ELF-1 (cell line): ENCODE measurements at regions not wholly inside any gene's neighbourhood (a gene's known extent, or its start where the extent isn't known, plus 50 kb on each side); places are given as distances from the start of the nearest gene placed in this dataset.
A peak's percentile ranks its signal among the peaks of the same experiment; 100 is the strongest.

Source experiments
- DNase-seq: peaks from one replicate; pipeline ENCODE4 v3.0.0-alpha.2; 2016; ENCODE audit warnings: low read depth, low spot score

DNA sequence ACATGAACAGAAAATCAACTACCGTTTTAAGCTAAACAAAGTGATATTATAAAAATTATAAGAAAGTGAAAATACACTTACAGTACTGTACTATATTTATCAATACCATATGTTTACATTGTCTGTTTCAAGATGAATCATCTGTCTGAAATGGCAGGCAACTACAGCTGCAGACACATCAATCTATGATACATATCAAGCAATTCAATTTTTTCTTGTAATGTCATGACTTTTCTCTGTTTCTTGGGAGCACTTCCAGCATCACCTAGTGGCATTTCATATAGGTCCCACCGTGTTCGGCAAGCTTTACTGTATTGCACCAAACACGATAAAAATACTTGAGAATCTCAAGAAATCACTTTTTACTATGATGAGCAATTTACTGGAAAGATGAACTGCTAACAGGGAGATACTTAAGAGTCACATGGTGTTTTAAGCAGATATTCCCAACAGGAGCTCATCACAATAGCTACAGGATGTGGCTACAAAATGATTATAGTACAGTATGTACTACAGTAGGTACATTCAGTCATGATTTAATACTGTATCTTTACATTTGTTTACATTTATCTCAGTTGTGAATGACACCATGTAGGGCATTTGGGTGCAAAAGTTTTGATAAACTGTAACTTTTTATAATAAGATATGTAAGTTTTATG is 207.4 kb downstream of the ADAM29 start:
- DNase-seq, result no peak

DNA sequence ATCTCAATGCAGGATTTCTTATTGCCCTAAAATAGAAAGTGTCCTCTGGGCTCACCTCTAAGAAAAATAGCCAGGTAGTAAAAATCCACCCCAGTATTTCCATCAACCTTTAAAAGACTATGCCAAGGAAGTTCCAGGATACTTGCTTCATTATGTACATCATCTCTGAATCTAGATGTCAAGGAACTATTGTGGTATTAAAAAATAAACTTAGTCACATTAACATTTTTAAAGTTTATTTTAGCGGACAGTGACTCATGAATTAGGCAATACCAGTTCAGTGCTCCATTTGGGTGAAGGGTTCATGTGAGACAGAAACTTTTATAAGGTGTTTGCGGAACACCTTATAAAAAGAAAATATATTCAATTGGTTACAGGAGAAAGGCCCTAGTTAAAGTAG is 209.2 kb downstream of the ADAM29 start:
- no peak for DNase-seq

DNA sequence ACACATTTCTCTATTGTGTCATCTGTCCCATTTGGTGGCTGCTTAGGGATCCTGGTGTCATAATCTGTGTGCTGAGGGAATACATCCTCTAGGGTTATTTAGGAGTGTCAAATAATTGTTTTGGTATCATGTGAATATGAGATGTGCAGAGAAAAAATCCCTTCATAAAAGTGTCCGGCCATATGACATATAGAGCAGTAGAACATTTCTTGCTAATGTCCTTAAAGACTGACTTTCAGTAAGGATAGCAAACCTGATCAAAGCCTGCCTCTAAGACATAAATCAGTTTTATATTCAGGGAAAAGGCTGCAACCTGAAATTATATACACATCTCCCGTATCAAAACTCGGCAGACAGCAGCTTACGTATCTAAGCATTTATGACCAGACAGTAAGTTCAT is 211.6 kb downstream of the ADAM29 start:
- no peak for DNase-seq

DNA sequence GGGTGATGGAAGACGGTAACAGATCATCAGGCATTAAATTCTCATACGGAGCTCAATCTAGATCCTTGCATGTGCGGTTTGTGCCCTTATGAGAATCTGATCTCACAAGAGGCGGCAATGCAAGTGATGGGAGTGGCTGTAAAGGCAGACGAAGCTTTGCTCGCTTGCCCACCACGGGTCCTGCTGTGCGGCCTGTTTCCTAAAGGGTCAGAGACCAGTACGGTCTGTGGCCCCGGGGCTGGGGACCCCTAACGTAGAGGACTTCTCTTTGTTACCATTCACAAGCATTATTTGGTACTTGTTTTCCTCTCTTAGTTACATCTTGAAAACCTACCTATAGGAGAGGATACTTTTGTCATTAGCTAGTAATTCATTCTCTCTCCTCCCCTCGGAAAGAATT is 221.0 kb downstream of the ADAM29 start:
- DNase-seq, result no peak

DNA sequence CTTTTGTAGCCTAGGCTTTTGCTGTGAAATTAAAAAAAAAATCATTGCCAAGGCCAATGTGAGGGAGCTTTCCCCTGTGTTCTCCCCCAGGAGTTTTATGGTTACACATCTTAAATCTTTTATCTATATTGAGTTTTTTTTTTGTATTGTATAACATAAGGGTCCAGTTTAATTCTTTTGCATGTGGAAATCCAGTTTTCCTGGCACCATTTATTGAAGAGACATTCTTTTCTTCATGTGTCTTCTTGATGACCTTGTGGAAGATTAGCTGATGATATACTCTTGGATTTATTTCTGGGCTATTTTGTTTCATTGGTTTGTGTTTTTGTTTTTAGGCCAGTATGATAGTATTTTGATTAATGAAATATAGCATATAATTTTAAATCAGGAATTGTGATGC is 225.0 kb downstream of the ADAM29 start:
- DNase-seq, result no peak

DNA sequence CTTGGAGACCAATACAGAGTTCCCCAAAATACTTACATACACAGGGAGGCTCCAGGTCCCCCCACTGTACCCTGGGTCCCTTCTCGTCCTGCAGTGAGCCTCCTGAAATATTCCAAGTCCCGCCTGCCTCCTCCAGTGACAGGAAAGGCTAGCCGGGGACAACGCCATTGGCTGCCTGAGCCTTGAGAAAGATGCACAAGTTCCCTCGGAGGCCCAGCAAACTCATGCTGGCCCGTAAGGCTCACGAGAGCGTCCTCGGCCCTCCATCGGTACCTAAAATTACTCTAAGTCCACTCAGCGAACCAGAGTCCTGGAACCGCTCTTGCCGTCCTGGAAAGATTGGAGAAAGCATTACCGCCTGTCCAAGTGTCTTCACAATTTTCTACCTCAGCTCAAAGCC is 228.6 kb downstream of the ADAM29 start:
- DNase-seq, result no peak

DNA sequence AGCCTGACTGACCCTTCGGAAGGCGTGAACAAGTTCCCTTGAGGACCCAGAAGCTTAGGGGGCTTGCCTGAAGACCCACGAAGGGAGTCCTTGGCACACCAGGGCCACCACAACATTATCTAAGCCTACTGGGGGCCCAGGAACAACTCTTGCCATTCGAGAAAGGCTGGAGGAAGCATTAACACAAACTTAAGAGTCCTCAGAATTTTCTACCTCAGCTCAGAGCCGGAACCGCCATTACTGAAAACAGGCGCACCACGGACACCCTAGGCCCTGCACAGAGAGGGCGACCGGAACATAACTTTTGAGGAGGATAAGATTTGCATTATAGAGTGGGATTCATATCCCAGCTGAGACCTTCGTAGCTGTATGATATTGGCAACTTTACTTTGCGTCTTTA is 229.1 kb downstream of the ADAM29 start:
- DNase-seq, result no peak

DNA sequence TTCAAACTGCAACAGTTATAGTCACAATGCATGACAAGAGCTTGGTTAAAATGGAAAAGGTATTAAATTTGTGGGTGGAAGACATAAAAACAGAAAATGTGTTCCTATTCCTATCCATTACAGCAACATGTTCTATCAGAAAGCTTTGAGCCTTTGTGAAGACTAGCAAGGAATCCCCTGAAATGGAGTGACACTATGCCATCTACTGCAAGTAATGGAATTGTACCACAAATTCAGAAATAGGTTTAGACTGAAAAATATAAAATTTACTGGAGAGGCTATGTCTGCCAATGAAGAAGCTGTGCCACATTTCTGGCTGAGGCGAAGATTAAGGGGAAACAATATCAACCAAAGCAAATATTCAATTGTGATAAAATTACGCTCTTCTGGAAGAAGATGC is 247.9 kb downstream of the ADAM29 start:
- DNase-seq, result no peak

DNA sequence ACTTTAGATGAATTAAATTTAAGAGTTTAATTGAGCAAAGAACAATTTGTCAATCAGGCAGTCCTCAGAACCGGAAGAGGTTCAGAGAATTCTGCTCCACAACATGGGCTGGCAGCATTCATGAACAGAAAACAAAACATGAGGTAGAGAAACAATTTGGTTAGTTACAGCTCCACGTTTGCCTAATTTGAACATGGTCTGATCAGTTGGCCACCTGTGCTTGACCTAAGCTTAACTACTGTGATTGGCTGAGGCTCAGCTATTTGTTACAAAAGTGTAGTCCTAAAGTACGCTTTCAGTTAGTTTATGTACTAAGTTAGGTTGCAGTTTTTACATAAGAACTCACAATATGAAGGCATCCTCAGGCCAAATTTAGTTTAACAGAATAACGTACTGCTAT is 258.6 kb downstream of the ADAM29 start:
- DNase-seq, result no peak

DNA sequence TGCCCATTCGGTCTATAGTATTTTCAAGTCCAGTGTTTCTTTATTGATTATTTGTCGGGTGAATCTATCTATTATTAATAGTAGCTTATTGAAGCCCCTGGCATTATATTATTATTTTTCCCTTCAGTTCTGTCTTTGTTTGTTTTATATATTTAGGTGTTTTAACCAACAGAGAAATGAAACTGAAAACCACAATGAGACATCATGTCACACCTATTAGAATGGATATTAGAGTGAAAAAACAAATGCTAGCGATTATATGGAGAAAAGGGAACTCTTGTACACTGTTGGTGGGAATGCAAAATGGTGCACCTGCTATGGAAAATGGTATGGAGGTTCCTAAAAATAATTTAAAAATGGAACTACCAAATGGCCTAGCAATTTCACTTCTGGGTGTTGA is 272.5 kb downstream of the ADAM29 start:
- DNase-seq, result no peak

DNA sequence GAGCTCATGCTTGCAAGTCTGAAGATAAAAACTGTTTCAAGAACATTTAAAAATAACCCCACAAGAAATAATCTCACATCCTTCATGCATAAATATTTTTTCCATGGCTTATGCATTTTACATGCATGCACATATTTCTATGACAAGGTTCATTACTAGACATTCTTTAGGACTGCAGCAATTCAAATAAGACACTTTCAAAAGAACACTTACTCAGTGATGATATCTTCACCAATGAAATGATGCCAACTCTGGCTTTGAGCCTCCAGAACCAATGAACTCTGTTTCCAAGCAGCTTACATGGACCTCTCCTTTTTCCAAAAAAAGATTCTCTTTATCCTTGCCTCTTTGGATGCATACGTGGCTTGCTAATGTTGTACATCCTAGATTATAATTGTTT is 279.9 kb downstream of the ADAM29 start:
- DNase-seq, result no peak

DNA sequence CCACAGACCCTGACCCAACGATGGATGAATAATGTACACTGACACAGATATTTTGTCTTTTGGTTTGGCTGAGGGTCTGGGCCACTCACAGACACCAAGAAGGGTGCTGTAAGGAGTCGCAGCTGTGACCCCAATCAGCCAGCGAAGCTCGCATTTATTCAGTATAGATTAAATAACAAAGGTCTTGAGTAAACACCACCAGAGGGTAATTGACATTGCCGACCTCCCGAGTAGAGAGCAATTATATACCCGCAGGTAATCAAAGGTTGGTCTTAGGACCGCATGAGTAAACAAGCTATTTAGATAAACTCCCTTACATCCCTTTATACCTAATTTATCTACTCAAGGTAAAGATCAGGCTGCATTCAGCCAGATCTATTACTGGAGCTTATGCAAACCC is 297.1 kb downstream of the ADAM29 start:
- DNase-seq, result no peak

DNA sequence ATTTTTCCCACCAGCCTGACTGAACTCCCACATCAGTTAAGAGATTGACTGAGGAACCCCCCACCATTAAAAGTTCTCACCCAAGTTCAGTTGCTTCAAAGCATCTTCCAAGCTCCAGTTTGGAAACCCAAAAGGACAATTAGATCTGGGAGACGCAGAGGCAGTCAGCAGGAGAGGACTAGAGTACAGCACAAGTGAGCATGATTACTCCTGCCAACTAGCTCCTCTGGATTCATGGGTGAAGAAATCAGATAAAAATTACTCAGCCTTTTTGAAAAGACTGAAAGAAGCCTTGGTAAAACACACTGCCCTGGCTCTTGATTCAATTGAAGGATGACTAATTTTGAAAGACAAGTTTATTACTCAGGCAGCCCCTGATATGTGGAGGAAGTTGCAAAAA is 297.5 kb downstream of the ADAM29 start:
- DNase-seq, result no peak

DNA sequence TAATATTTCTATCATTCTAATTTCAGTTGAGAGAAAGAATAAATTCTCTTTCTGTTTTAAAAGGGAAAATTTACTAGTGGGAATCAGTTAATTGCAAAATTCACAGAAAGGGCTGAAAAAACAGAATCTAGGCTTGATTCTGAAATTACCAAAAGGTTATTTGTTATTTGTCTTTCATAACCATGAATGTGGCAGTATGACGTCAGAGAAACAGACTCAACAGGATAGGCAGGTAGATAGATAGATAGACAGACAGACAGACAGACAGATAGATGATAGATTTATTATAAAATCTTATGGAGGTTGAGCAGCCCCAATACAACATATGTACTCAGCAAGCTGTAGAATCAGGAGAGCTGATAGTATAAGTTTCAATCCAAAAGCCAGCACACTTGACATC is 311.0 kb downstream of the ADAM29 start:
- no peak for DNase-seq

DNA sequence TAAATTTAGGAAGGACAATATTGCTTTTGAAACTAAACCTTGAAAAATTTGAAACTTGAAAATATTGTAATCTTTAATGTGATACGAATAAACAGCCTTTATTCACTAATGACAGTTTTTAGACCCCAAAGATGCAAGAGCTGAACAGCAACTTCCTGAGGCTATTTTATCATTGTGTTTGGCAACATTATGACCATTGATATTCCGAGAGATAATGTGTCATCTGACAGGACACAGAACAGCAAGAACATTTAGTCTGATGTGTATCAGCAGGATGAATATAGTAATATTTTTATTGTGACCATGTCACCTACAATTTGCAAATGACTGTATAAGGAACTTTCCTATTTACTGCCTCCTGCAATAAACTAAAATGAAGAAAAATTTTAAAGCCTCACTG is 316.0 kb downstream of the ADAM29 start:
- DNase-seq, result no peak

DNA sequence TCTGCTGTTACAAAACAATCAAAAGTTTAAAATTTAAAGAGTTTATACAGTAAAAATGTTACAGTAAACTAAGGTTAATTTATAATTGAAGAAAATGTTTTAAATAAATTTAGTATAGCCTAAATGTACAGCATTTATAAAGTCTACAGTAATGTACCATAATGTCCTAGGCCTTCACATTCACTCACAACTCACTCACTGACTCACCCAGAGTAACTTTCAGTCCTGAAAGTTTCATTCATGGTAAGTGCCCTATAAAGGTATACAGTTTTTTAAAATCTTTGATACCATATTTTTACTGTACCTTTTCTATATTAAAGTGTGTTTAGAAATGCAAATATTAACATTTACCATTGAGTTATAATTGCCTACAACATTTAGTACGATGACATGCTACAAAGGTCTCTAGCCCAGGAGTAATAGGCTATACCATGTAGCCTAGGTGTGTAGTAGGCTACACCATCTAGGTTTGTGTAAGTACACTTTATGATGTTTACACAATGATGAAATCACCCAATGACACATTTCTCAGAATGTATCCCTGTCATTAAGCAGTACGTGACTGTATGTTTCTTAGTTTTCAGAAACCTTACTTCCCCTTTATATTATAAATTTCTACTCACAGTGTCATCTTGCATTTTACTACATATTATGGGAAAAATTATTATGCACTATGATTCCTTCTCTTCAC is 320.8 kb downstream of the ADAM29 start:
- DNase-seq, result no peak

DNA sequence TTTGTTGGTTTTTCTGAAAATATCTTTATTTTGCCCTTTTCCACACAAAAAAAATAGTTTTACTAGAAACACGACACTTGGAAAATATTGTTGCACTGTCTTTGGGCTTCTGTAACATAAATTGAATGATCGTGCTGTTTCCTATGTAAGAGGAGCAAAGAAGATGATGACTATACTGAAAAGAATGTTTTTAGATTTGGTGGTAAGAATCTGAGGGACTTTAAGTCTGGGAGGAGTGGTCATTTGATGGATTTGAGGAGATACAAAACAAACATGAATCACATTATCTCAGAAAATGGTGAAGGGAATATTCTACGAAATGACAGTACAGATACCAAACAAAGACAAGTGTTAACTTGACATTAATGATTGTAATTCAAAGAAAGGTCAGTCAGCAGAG is 328.8 kb downstream of the ADAM29 start:
- no peak for DNase-seq

DNA sequence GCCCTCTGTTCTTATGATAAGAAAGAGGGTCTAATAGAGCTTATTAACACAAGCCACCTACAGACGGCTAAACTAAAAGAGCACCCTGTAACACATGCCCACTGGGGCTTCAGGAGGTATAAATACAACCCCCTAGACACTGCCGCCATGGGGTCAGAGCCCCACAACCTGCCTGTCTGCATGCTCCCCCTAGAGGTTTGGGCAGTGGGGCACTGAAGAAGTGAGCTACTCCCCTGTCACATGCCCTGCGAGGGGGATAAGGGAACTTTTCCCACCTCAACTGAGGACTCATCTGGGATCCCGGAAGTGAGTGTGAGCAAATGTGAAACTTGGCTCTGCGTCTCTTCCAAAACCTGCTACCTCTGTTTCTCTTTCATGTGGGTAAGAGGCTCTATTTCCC is 334.5 kb downstream of the ADAM29 start:
- no peak for DNase-seq

DNA sequence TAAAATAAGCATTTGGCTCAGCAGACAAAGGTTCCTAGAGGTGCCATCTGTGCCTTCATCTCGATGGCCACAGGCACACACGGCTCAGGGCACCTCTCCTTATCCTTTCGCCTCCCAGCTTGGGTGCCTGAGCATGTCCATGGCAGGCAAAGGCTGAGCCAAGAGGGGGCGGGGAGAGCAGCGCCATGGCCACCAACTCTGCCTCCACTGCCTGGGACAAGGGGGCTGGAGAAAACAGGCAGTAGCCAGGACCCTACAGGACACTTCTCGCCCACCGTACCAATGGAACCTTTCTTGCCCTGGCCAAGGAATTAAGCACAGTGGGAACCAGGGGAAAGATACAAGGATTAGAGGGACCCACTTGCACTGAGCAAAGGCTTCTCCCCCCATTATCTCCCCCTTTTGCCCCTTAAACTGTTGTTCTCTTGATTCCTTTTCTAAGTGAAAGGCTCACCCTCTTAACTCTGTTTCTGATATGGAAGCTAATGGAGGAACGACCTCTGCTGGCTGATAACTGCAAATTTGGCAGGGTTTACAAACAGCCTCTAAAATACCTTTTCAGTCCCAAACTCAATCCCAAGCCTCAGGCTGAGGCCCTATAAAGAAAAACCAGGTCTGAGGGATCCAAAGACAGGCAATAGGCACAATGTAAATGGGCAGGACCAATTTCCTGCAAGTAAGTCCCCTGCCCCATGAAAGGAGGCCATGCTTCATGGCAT is 335.2 kb downstream of the ADAM29 start:
- peak; percentile 10 for DNase-seq

DNA sequence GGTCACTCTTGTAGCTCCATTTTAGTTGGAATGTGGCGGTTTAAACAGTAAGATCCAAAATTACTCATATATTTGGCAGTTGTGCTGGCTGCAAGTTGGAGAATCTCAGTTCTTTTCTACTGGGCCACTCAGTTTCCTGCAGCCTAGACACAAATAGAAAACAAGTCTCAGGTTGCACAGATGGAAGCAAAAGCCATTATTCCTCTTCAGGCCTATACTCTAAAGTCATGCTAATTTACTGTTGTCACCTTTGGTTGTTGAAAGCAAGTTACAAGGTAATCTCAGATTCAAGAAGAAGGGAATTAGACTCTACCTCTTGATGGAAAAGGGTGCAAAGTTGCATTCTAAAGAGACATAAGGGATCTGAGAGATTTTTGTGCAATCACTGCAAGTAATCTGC is 345.4 kb downstream of the ADAM29 start:
- no peak for DNase-seq

DNA sequence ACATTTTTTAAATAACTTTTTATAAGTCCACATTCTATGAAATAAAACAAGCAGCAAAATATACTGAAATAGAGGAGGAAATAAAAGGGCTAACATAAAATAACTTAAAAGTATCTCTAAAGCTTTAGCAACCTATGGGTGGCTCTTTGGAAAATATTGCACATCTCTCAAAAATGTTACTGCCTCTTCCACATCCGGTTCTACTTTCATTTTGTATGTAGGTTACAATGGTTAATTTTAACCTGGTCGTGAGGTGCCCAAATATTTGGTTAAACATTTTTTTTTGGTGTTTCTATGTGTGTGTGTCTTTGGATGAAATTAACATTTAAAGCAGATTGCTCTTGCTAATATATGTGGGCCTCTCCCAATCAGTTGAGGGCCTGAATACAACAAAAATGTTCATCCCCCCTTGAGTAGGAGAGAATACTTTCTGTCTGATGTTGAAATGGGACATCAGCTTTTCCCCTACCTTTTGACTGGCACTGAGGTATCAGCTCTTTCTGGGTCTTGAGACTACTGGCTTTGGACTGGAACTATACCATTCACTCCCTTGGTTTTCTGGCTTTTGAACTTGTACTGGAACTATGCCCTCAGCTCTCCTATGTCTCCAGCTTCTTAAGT is 353.0 kb downstream of the ADAM29 start:
- no peak for DNase-seq

DNA sequence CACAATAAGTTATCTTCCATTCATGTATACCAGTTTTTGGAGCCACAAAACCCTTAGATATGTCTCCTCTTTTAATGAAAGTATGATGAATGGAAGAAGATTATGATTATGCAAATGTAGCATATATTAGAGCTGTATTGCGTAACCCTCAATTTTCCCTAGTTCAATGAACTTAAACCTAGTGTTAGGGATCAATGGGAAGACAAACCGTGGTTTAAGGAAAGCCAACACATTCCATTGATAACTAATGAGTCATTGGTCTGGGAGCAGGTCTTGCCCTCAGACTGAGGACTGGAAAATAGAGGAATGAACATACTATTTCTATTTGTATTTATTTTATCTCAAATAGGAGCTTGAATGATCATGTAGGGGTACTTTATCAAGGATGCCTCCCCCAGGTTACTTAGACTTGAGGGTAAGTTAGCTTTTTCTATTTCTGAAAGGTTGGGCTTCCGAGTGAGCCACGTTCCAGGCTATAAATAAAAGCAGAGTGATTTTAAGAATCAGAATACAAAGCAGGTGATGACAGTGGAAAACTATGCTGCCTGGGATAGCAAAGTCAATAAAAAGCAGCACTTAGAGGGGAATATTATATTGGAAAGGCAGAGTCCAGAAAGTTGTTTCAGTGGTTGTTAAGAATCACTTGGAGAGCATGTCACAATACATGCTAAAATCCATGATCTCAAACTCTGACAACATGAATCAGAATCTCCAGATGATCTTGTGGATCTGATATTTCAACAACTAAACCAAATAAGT is 356.0 kb downstream of the ADAM29 start:
- DNase-seq, result no peak
